ENCODE measurements at regions not wholly inside any gene's neighbourhood (a gene's known extent, or its start where the extent isn't known, plus 50 kb on each side); places are given as distances from the start of the nearest gene placed in this dataset.

GRCh38 chr11:92725352-92725751 lies 244.1 kb upstream of the MTNR1B start:
- DNase-seq = no peak

GRCh38 chr11:92727123-92727522 lies 242.3 kb upstream of the MTNR1B start:
- DNase-seq = no peak

- DNase-seq = no peak
Measured at GRCh38 chr11:92727769-92728168, 241.7 kb upstream of the MTNR1B start.

GRCh38 chr11:92728628-92729027 lies 240.8 kb upstream of the MTNR1B start:
- no peak for DNase-seq

- no peak for DNase-seq
Measured at GRCh38 chr11:92735039-92735438, 234.4 kb upstream of the MTNR1B start.

- DNase-seq = no peak
Measured at GRCh38 chr11:92738276-92738675, 231.2 kb upstream of the MTNR1B start.

- no peak for DNase-seq
Measured at GRCh38 chr11:92739041-92739440, 230.4 kb upstream of the MTNR1B start.

- no peak for DNase-seq
Measured at GRCh38 chr11:92739491-92739890, 230.0 kb upstream of the MTNR1B start.

- no peak for DNase-seq
Measured at GRCh38 chr11:92740276-92740675, 229.2 kb upstream of the MTNR1B start.

GRCh38 chr11:92744929-92745585 lies 224.4 kb upstream of the MTNR1B start:
- DNase-seq = no peak

GRCh38 chr11:92750794-92751193 lies 218.7 kb upstream of the MTNR1B start:
- no peak for DNase-seq

GRCh38 chr11:92751594-92751993 lies 217.9 kb upstream of the MTNR1B start:
- DNase-seq = no peak

- no peak for DNase-seq
Measured at GRCh38 chr11:92752122-92752521, 217.3 kb upstream of the MTNR1B start.

GRCh38 chr11:92753161-92753560 lies 216.3 kb upstream of the MTNR1B start:
- no peak for DNase-seq

GRCh38 chr11:92758241-92758780 lies 211.1 kb upstream of the MTNR1B start:
- no peak for DNase-seq

GRCh38 chr11:92759571-92760214 lies 209.8 kb upstream of the MTNR1B start:
- DNase-seq = no peak

GRCh38 chr11:92762121-92762540 lies 207.3 kb upstream of the MTNR1B start:
- DNase-seq = no peak

GRCh38 chr11:92763336-92763735 lies 206.1 kb upstream of the MTNR1B start:
- DNase-seq = no peak

GRCh38 chr11:92764128-92764527 lies 205.3 kb upstream of the MTNR1B start:
- DNase-seq = no peak

GRCh38 chr11:92765082-92765840 lies 204.2 kb upstream of the MTNR1B start:
- DNase-seq = no peak

- DNase-seq = peak; percentile 3
Measured at GRCh38 chr11:92765965-92766371, 203.5 kb upstream of the MTNR1B start.

GRCh38 chr11:92766698-92767097 lies 202.8 kb upstream of the MTNR1B start:
- DNase-seq = no peak

GRCh38 chr11:92767416-92767815 lies 202.0 kb upstream of the MTNR1B start:
- DNase-seq = no peak
